HCT116 (cell line): ENCODE measurements at regions not wholly inside any gene's neighbourhood (a gene's known extent, or its start where the extent isn't known, plus 50 kb on each side); places are given as distances from the start of the nearest gene placed in this dataset.

Experiments
- CTCF ChIP-seq, 3 experiments: fragments of 200-600 bp in 1 of 3; sonication (generic) in 1 of 3; IDR thresholded peaks in 2 of 3; conservative IDR thresholded peaks in 1 of 3; 2 replicates each; pipeline ENCODE4 v1.5.1; 2012 to 2017; ENCODE audit warnings: low read depth in 2 of 3, low read length in 2 of 3, antibody characterized with exemption in 1 of 3, borderline replicate concordance in 1 of 3, control low read depth in 1 of 3, mild to moderate bottlenecking in 1 of 3, mixed read lengths in 1 of 3, mixed run types in 1 of 3, moderate library complexity in 1 of 3; ENCODE audit not compliant: insufficient read depth in 1 of 3
- EGR1 ChIP-seq: IDR thresholded peaks from 2 replicates; pipeline ENCODE4 v1.6.1; 2012; ENCODE audit warnings: low read depth
- ELF1 ChIP-seq: IDR thresholded peaks from 2 replicates; pipeline ENCODE4 v1.6.1; 2012; ENCODE audit warnings: low read depth, borderline replicate concordance
- EZH2 ChIP-seq: fragments of 200-600 bp; sonication (generic); IDR thresholded peaks from 2 replicates; pipeline ENCODE4 v1.6.1; 2017; ENCODE audit warnings: antibody characterized with exemption, mixed run types
- EZH2phosphoT487 ChIP-seq: fragments of 200-600 bp; IDR thresholded peaks from 2 replicates; pipeline ENCODE4 v1.6.1; 2018; ENCODE audit warnings: antibody characterized with exemption, borderline replicate concordance
- POLR2AphosphoS5 ChIP-seq: IDR thresholded peaks from 2 replicates; pipeline ENCODE4 v1.6.1; 2011; ENCODE audit warnings: mild to moderate bottlenecking, low read depth, low read length, moderate library complexity
- RAD21 ChIP-seq: IDR thresholded peaks from 2 replicates; pipeline ENCODE4 v1.6.1; 2012; ENCODE audit warnings: low read depth, mild to moderate bottlenecking
- REST ChIP-seq: IDR thresholded peaks from 2 replicates; pipeline ENCODE4 v1.6.1; 2012; ENCODE audit warnings: low read depth
- SP1 ChIP-seq: IDR thresholded peaks from 2 replicates; pipeline ENCODE4 v1.6.1; 2012; ENCODE audit warnings: low read depth
- YY1 ChIP-seq: IDR thresholded peaks from 2 replicates; pipeline ENCODE4 v1.6.1; 2011; ENCODE audit warnings: low read length, low read depth, moderate library complexity, mild to moderate bottlenecking; ENCODE audit not compliant: insufficient replicate concordance; ENCODE audit errors: extremely low read depth
- ZFX ChIP-seq: fragments of 450-650 bp; IDR thresholded peaks from 2 replicates; pipeline ENCODE4 v1.6.1; 2017

- TF ChIP-seq POLR2AphosphoS5 (no peak), ELF1 (no peak), SP1 (no peak), CTCF (IDR thresholded peaks at IDR 0.05 in 2 of 3, conservative IDR thresholded peaks at IDR 0.05 in 1 of 3; ENCODE audit: borderline replicate concordance in 1 of 3, insufficient read depth in 1 of 3, low read depth in 2 of 3, low read length in 2 of 3) (no peak), EZH2phosphoT487 (no peak), RAD21 (no peak), EZH2 (no peak), ZFX (no peak), YY1 (no peak), REST (no peak), EGR1 (no peak)
These were observed 427.9 kb upstream of the AGTR1 start for GRCh38 chr3:148269816-148270215.
